ENCODE measurements at regions not wholly inside any gene's neighbourhood (a gene's known extent, or its start where the extent isn't known, plus 50 kb on each side); places are given as distances from the start of the nearest gene placed in this dataset.
A peak's percentile ranks its signal among the peaks of the same experiment; 100 is the strongest.
"Not testable (repeated sequence)": the region's sequence is repeated elsewhere in the genome, so short reads cannot be mapped to it uniquely, and the experiment has no call there.

- DNase-seq, result no peak
These were observed 786.6 kb upstream of the RGS18 start for GRCh38 chr1:191371626-191372025.

DNA sequence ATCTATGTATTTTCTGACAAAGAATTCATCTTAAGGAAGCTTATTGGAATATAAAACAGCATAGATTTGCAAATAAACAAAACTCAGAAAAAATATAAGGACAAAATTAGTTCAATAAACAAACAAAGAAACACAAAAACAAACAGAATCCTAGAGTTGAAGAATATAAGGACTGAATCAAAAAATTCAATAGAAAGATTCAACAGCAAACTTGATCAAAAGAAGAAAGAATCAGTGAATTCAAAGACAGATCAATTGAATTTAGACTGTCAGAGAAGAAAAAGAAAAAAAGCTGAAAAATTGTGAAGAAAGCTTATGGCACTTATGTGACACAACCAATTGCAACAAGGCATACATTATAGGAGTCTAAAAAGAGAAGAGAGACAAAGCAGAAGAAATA lies 770.0 kb upstream of the RGS18 start:
- no peak for DNase-seq

DNA sequence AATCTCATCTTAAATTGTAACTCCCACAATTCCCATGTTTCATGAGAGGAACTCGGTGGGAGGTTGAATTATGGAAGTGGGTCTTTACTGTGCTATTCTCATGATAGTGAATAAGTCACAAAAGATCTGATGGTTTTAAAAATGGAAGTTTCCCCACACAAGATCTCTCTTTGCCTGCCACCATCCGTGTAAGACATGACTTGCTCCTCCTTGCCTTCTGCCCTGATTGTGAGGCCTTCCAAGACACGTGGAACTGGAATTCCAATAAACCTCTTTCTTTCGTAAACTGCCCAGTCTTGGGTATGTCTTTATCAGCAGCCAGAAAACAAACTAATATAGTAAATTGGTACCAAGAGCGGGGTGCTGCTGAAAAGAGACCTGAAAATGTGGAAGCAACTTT lies 761.6 kb upstream of the RGS18 start:
- no peak for DNase-seq

- DNase-seq, result no peak
These were observed 759.7 kb upstream of the RGS18 start for GRCh38 chr1:191398551-191398950.

GRCh38 chr1:191405417-191405816 lies 752.8 kb upstream of the RGS18 start:
- DNase-seq, result no peak

GRCh38 chr1:191414981-191415640 lies 743.2 kb upstream of the RGS18 start:
- DNase-seq, result no peak

GRCh38 chr1:191419842-191420241 lies 738.4 kb upstream of the RGS18 start:
- DNase-seq, result no peak

- no peak for DNase-seq
These were observed 730.7 kb upstream of the RGS18 start for GRCh38 chr1:191427593-191427992.

DNA sequence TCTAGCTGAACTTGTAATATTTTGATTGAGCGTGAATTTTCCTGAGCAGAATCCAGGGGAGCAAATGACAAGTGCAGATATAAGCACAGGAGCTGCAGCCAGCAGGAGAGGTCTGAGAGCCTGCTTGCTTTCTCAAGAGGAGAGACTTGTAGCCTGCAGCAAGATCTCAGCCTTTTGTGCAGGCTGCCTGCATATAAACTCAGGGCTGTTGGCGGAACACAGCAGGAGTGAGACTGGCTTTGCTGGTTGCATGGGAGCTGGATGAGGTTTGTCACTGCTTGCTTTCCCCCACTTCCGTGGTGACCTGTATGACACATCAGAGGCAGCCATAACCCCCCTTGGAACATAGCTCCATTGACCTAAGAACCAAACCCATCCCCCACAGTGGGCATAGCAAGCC lies 725.4 kb upstream of the RGS18 start:
- no peak for DNase-seq

DNA sequence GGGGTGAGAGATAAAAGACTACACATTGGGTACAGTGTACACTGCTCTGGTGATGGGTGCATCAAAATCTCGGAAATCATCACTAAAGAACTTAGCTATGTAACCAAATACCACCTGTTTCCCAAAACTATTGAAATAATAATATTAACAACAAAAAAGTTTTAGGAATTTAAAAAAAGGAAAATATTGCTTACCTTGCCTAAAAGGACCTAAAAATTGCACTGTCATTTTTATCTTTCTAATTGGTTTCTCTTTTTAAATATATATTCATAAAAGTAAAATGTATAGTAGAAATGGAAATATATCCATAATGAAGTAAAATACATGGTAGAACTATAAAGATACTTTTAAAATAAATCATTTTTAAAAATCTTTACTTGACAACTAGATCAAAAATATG lies 719.3 kb upstream of the RGS18 start:
- DNase-seq, result no peak

DNA sequence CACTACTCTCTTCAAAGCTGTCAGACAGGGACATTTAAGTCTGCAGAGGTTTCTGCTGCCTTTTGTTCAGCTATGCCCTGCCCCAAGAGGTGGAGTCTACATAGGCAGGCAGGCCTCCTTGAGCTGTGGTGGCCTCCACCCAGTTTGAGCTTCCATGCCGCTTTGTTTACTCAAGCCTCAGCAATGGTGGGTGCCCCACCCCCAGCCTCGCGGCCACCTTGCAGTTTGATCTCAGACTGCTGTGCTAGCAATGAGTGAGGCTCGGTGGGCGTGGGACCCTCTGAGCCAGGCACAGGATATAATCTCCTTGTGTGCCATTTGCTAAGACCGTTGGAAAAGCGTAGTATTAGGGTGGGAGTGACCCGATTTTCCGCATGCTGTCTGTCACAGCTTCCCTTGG lies 710.0 kb upstream of the RGS18 start:
- DNase-seq, result not testable (repeated sequence)

GRCh38 chr1:191452586-191452985 lies 705.7 kb upstream of the RGS18 start:
- no peak for DNase-seq

- DNase-seq, result peak; percentile 13
These were observed 704.8 kb upstream of the RGS18 start for GRCh38 chr1:191453487-191453886.

DNA sequence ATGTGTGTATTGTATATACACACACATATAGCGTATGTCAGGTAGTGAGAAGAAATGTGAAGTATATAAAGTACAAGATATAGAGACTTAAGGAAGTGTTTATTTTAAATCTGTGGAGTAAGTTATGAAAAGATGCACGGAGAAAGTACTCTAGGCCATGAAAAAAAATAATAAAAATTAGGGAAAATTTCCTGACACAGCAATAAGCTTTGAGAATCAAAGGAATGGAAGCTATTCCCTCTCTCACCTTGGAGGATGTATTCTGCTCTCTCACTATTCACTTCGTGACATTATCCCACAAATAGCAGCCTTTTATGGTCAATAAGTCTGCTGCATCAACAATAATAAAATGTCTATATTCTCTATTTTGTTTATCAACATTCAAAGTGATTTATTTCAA lies 700.4 kb upstream of the RGS18 start:
- DNase-seq, result no peak

- DNase-seq, result no peak
These were observed 698.0 kb upstream of the RGS18 start for GRCh38 chr1:191460234-191460633.

DNA sequence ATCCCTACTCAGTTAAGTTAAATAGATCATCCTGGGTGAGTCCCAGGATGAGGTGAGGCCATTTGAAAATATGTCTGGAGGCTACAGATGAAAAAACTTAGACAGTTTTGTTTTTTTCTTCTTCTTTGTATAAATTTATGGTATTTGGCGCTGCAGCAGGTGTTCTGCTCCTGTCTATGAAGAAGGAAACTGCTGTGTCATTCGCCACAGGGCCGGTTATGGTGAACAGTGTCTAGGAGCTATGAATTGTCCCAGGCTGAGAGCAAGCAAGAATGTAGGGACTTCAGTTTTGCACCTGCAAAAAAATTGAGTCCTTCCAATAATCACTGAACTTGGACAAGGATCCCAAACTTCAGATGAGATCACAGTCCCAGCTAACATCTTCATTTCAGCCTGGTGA lies 674.3 kb upstream of the RGS18 start:
- DNase-seq, result no peak

- DNase-seq, result no peak
These were observed 668.0 kb upstream of the RGS18 start for GRCh38 chr1:191490303-191490702.

- DNase-seq, result no peak
These were observed 663.2 kb upstream of the RGS18 start for GRCh38 chr1:191495040-191495439.

GRCh38 chr1:191498318-191498717 lies 659.9 kb upstream of the RGS18 start:
- peak; percentile 80 for DNase-seq

DNA sequence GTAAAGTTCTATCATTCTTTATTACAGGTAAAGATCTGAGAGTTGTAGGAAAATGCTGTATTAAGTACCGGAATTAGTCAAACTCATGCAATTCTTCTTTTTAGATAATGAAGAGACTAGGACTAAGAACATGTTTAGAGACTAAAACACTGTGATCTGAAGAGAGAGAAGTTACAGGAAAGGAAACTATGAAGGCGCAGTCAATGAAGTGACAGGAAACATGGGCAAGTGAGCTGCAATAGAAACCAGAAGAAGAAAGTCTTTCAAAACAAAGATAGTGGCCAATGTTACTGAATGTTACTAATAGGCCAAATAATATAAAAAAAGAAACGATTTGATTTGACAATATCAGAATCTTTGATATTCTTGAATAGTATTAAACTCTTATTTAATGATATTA lies 659.4 kb upstream of the RGS18 start:
- DNase-seq, result no peak

- no peak for DNase-seq
These were observed 653.3 kb upstream of the RGS18 start for GRCh38 chr1:191504999-191505398.

DNA sequence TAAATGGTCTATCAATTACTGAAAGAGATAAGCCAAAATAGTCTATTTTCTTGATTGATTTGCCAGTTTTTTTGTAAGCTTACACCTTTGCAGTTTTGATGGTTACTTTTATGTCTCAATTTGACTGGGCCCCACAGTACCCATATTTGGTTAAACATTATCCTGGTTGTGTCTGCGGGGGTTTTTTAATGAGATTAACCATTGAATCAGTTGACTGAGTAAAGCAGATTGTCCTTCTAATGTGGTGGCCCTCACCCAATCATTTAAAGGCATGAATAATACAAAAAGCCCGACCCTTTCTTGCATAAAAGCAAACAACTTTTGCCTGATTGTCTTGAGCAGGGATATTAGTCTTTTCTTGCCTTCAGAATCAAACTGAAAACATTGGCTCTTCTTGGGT lies 650.0 kb upstream of the RGS18 start:
- peak; percentile 20 for DNase-seq

DNA sequence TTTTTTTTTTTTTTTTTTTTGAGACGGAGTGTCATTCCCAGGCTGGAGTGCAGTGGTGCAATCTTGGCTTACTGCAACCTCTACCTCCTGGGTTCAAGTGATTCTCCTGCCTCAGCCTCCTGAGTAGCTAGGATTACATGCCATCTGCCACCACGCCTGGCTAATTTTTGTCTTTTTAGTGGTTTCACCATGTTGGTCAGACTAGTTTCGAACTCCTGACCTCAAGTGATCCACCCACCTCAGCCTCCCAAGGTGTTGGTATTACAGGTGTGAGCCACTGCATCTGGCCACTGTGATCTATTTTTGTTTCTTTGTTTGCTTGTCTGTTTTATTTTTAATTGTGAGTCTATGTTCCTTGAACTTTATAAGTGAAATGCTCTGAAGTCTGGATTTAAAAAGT lies 646.8 kb upstream of the RGS18 start:
- not testable (repeated sequence) for DNase-seq

- no peak for DNase-seq
These were observed 640.4 kb upstream of the RGS18 start for GRCh38 chr1:191517826-191518225.

DNA sequence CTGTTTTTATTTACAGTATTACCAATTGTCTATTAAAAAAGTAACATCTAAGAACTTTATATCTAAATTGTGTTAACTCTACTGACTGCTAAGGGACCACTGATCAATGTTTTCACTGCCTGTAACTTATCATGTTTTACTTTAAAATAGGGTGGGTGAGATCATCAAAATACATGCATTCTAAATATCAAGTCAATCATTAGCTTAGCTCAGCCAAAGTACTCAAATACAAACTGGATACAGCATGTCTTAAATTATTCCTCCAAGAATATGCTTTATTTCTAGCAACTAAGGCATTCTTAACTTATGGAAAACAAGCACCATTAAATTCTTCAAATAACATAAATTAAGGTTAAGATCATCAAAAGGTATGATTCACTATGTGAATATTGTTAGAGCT lies 638.7 kb upstream of the RGS18 start:
- DNase-seq, result no peak

DNA sequence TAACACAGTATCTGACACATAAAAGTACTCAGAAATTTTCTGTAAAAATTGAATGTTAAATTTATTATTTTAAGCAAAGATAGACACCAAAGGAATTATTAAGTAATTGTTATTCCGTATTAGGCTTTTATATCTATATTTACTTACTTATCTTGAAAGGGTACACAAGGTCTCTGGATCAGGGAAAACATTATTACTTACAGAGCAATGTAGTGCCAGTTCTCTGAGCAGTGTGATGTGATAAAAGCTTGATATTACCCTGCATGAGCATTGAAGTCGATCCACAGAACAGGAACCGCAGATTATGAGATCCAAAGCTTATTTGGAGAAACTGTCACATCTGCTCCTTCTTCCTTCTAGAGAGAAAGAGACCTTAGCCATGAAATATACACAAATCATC lies 637.9 kb upstream of the RGS18 start:
- DNase-seq, result no peak
